ENCODE measurements at regions not wholly inside any gene's neighbourhood (a gene's known extent, or its start where the extent isn't known, plus 50 kb on each side); places are given as distances from the start of the nearest gene placed in this dataset.
"Not testable (repeated sequence)": the region's sequence is repeated elsewhere in the genome, so short reads cannot be mapped to it uniquely, and the experiment has no call there.

GRCh38 chr5:125912028-125912427, 511.2 kb upstream of the GRAMD2B start:
- DNase-seq, result no peak

- no peak for DNase-seq
These were observed 510.0 kb upstream of the GRAMD2B start for GRCh38 chr5:125913200-125913599.

GRCh38 chr5:125914471-125914870, 508.7 kb upstream of the GRAMD2B start:
- DNase-seq, result no peak

GRCh38 chr5:125923958-125924357, 499.3 kb upstream of the GRAMD2B start:
- DNase-seq, result not testable (repeated sequence)

- DNase-seq, result no peak
These were observed 497.0 kb upstream of the GRAMD2B start for GRCh38 chr5:125926172-125926571.

- DNase-seq, result no peak
These were observed 494.5 kb upstream of the GRAMD2B start for GRCh38 chr5:125928663-125929062.

GRCh38 chr5:125950012-125950615, 473.1 kb upstream of the GRAMD2B start:
- no peak for DNase-seq

GRCh38 chr5:125961150-125961549, 462.1 kb upstream of the GRAMD2B start:
- DNase-seq, result no peak

GRCh38 chr5:125965577-125965976, 457.6 kb upstream of the GRAMD2B start:
- no peak for DNase-seq

GRCh38 chr5:125967576-125967975, 455.6 kb upstream of the GRAMD2B start:
- no peak for DNase-seq

- no peak for DNase-seq
These were observed 454.0 kb upstream of the GRAMD2B start for GRCh38 chr5:125969011-125969813.

- DNase-seq, result no peak
These were observed 453.4 kb upstream of the GRAMD2B start for GRCh38 chr5:125969814-125970171.

GRCh38 chr5:125970631-125971307, 452.4 kb upstream of the GRAMD2B start:
- DNase-seq, result no peak

GRCh38 chr5:125972706-125973105, 450.5 kb upstream of the GRAMD2B start:
- DNase-seq, result no peak

- no peak for DNase-seq
These were observed 448.5 kb upstream of the GRAMD2B start for GRCh38 chr5:125974679-125975078.

GRCh38 chr5:125976421-125977000, 446.7 kb upstream of the GRAMD2B start:
- DNase-seq, result no peak

GRCh38 chr5:125978015-125978414, 445.2 kb upstream of the GRAMD2B start:
- DNase-seq, result no peak

- DNase-seq, result no peak
These were observed 443.6 kb upstream of the GRAMD2B start for GRCh38 chr5:125979636-125980035.

- no peak for DNase-seq
These were observed 442.2 kb upstream of the GRAMD2B start for GRCh38 chr5:125981016-125981415.

- DNase-seq, result no peak
These were observed 435.4 kb upstream of the GRAMD2B start for GRCh38 chr5:125987677-125988255.

GRCh38 chr5:125992050-125992449, 431.2 kb upstream of the GRAMD2B start:
- no peak for DNase-seq

GRCh38 chr5:125999271-126000030, 423.8 kb upstream of the GRAMD2B start:
- DNase-seq, result not testable (repeated sequence)

Data from NCI-H1930 (cell line).